ENCODE measurements at regions not wholly inside any gene's neighbourhood (a gene's known extent, or its start where the extent isn't known, plus 50 kb on each side); places are given as distances from the start of the nearest gene placed in this dataset.

DNA sequence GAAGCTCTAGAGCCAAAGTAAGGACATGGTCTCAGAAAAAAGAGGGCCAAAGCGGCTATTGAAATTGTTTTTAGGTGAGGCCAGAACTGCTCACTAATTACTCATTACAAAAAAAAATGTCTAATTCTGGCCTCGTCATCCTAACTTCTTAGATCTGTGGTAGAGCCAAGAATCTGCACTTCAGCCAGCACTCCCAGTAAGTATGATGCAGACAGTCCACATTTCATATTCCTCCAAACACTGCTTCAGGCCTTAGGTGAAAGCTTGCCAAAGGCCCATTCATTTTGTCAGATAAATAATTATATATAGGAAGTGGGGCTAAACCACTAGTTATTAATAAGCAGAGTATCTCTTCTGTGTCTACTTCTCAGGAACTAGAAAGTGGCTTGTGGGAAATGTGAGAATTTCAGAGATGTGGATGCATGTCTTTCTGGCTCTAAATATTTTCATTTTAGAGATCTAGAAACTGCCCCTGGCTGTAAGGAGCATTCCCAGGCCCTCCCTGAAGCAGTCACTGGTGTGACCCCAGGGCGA, 554.0 kb downstream of the TLE4 start:
- ChIA-PET SMC1A (ENCODE audit: uncharacterized antibody, unreplicated experiment) (no interaction called here), RAD21 (ENCODE audit: unreplicated experiment) (no interaction called here), POLR2A (no interaction called here), CTCF (no interaction called here)
- Histone ChIP-seq H3K4me1 (ENCODE audit: control insufficient read depth, insufficient read depth, low read length) (no peaks in the 10 kb centered on the region), H4K20me1 (ENCODE audit: control insufficient read depth, insufficient read depth) (no peaks in the 10 kb centered on the region), H3K36me3 (ENCODE audit: control insufficient read depth in 2 of 2, insufficient read depth in 2 of 2, low read length in 1 of 2) (no peaks in the 10 kb centered on the region), H3K27ac (ENCODE audit: control insufficient read depth, insufficient read depth) (no peak overlapping the region), H2AFZ (ENCODE audit: control insufficient read depth, low read depth, low read length) (no peak overlapping the region), H3K9ac (ENCODE audit: control insufficient read depth, insufficient read depth, low read length) (no peak overlapping the region), H3K4me3 (no peak overlapping the region), H3K9me3 (replicated peaks; ENCODE audit: control insufficient read depth, insufficient read depth, low read length) (no peaks in the 10 kb centered on the region), H3K27me3 (replicated peaks in 1 of 2; ENCODE audit: control insufficient read depth in 2 of 2, insufficient read depth in 2 of 2, low read length in 1 of 2) (no peaks in the 10 kb centered on the region), H3K79me2 (ENCODE audit: control insufficient read depth, insufficient read depth, low read length) (no peaks in the 10 kb centered on the region), H3K4me2 (ENCODE audit: control insufficient read depth, insufficient read depth) (no peak overlapping the region)
- in situ Hi-C loops (cut with MboI), result no loop called here
- no peak for FAIRE-seq
- TF ChIP-seq HDGF (IDR thresholded peaks at IDR 0.05), result no peak
- no peak for TF ChIP-seq POLR2A (IDR thresholded peaks at IDR 0.05; ENCODE audit: low read depth, low read length)
- no peak for TF ChIP-seq ESRRA (IDR thresholded peaks at IDR 0.05; ENCODE audit: low read length)
- no peak for TF ChIP-seq PAX8 (IDR thresholded peaks at IDR 0.05)
- TF ChIP-seq MTA3 (IDR thresholded peaks at IDR 0.05; ENCODE audit: borderline replicate concordance, low read length), result no peak
- TF ChIP-seq, protein P1, sequence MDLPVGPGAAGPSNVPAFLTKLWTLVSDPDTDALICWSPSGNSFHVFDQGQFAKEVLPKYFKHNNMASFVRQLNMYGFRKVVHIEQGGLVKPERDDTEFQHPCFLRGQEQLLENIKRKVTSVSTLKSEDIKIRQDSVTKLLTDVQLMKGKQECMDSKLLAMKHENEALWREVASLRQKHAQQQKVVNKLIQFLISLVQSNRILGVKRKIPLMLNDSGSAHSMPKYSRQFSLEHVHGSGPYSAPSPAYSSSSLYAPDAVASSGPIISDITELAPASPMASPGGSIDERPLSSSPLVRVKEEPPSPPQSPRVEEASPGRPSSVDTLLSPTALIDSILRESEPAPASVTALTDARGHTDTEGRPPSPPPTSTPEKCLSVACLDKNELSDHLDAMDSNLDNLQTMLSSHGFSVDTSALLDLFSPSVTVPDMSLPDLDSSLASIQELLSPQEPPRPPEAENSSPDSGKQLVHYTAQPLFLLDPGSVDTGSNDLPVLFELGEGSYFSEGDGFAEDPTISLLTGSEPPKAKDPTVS (IDR thresholded peaks at IDR 0.05; ENCODE audit: low read depth, low read length), result no peak
- WGBS (ENCODE audit: insufficient coverage, insufficient replicate concordance, low lambda C conversion rate, missing lambda C conversion rate), result 52% methylated on average over 3 of the region's 3 CpGs
- DNase-seq (ENCODE audit: low read depth, low spot score), result no peak
- intact Hi-C loops (cut with micrococcal nuclease; ENCODE audit: unreplicated experiment), result no loop called here
- ATAC-seq, result no peak
- no TSS peak for BruUV-seq (replicated peaks)

DNA sequence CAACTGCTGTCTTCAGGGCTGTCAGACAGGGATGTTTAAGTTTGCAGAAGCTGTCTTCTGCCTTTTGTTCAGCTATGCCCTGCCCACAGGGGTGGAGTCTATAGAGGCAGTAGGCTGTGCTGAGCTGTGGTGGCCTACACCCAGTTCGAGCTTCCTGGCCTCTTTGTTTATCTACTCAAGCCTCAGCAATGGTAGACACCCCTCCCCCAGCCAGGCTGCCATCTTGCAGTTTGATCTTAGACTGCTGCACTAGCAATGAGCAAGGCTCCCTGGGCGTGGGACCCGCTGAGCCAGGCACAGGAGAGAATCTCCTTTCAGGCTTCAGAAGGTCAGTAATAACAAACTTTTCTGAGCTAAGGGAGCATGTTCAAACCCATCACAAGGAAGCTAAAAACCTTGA, 545.3 kb downstream of the TLE4 start:
- WGBS (ENCODE audit: insufficient coverage, insufficient replicate concordance, low lambda C conversion rate, missing lambda C conversion rate), result 2% methylated on average over 3 of the region's 3 CpGs
- ChIA-PET POLR2A (no interaction called here), CTCF (no interaction called here), RAD21 (ENCODE audit: unreplicated experiment) (no interaction called here), SMC1A (ENCODE audit: uncharacterized antibody, unreplicated experiment) (no interaction called here)
- no peak for DNase-seq (ENCODE audit: low read depth, low spot score)
- Histone ChIP-seq H3K4me1 (ENCODE audit: control insufficient read depth, insufficient read depth, low read length) (no peaks in the 10 kb centered on the region), H3K4me3 (no peak overlapping the region), H3K9ac (ENCODE audit: control insufficient read depth, insufficient read depth, low read length) (no peak overlapping the region), H2AFZ (ENCODE audit: control insufficient read depth, low read depth, low read length) (no peak overlapping the region), H4K20me1 (ENCODE audit: control insufficient read depth, insufficient read depth) (no peaks in the 10 kb centered on the region), H3K79me2 (ENCODE audit: control insufficient read depth, insufficient read depth, low read length) (no peaks in the 10 kb centered on the region), H3K27ac (ENCODE audit: control insufficient read depth, insufficient read depth) (no peak overlapping the region), H3K27me3 (replicated peaks in 1 of 2; ENCODE audit: control insufficient read depth in 2 of 2, insufficient read depth in 2 of 2, low read length in 1 of 2) (no peaks in the 10 kb centered on the region), H3K36me3 (ENCODE audit: control insufficient read depth in 2 of 2, insufficient read depth in 2 of 2, low read length in 1 of 2) (no peaks in the 10 kb centered on the region), H3K9me3 (replicated peaks; ENCODE audit: control insufficient read depth, insufficient read depth, low read length) (no peaks in the 10 kb centered on the region), H3K4me2 (ENCODE audit: control insufficient read depth, insufficient read depth) (no peak overlapping the region)
- in situ Hi-C loops (cut with MboI) (no loop called here), intact Hi-C loops (cut with micrococcal nuclease; ENCODE audit: unreplicated experiment) (no loop called here)
- ATAC-seq, result no peak
- TF ChIP-seq, protein P2, sequence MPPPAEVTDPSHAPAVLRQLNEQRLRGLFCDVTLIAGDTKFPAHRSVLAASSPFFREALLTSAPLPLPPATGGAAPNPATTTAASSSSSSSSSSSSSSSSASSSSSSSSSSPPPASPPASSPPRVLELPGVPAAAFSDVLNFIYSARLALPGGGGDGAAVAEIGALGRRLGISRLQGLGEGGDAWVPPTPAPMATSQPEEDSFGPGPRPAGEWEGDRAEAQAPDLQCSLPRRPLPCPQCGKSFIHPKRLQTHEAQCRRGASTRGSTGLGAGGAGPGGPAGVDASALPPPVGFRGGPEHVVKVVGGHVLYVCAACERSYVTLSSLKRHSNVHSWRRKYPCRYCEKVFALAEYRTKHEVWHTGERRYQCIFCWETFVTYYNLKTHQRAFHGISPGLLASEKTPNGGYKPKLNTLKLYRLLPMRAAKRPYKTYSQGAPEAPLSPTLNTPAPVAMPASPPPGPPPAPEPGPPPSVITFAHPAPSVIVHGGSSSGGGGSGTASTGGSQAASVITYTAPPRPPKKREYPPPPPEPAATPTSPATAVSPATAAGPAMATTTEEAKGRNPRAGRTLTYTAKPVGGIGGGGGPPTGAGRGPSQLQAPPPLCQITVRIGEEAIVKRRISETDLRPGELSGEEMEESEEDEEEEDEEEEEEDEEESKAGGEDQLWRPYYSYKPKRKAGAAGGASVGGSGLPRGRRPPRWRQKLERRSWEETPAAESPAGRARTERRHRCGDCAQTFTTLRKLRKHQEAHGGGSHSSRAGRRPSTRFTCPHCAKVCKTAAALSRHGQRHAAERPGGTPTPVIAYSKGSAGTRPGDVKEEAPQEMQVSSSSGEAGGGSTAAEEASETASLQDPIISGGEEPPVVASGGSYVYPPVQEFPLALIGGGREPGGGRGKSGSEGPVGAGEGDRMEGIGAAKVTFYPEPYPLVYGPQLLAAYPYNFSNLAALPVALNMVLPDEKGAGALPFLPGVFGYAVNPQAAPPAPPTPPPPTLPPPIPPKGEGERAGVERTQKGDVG (CRISPR knock-in tag; IDR thresholded peaks at IDR 0.05), result no peak
- TF ChIP-seq BHLHE40 (IDR thresholded peaks at IDR 0.05; ENCODE audit: borderline replicate concordance in 1 of 2, low read depth in 2 of 2, low read length in 1 of 2), result no peak
- TF ChIP-seq GATAD2B (conservative IDR thresholded peaks at IDR 0.05; ENCODE audit: low read depth), result no peak
- TF ChIP-seq PAX5 (IDR thresholded peaks at IDR 0.05; ENCODE audit: borderline replicate concordance, low read depth, low read length), result no peak
- TF ChIP-seq ESRRA (IDR thresholded peaks at IDR 0.05; ENCODE audit: low read length), result no peak
- no peak for FAIRE-seq
- BruUV-seq (replicated peaks), result no TSS peak

Data from GM12878 (cell line).